Fibroblast of the aortic adventitia (primary cell): ENCODE measurements at regions not wholly inside any gene's neighbourhood (a gene's known extent, or its start where the extent isn't known, plus 50 kb on each side); places are given as distances from the start of the nearest gene placed in this dataset.
"Not testable (repeated sequence)": the region's sequence is repeated elsewhere in the genome, so short reads cannot be mapped to it uniquely, and the experiment has no call there.

ENCODE experiments used
- DNase-seq: peaks from one replicate; pipeline ENCODE4 v3.0.0-alpha.2; 2010; ENCODE audit warnings: low read depth
- H3K4me3 ChIP-seq: 2 replicates; pipeline ENCODE4 v1.5.1; 2011; ENCODE audit warnings: low read depth, mild to moderate bottlenecking, control low read depth, low read length, moderate library complexity
- CTCF ChIP-seq: IDR thresholded peaks from 2 replicates; pipeline ENCODE4 v1.5.1; 2011; ENCODE audit warnings: mild to moderate bottlenecking, low read length, control low read depth, inconsistent platforms; ENCODE audit not compliant: insufficient read depth

GRCh38 chr10:8338177-8338766 lies 283.8 kb downstream of the GATA3 start:
- H3K4me3 ChIP-seq = no peak overlapping the region
- no peak for DNase-seq
- TF ChIP-seq CTCF = no peak

- no peak for DNase-seq
- H3K4me3 ChIP-seq = no peak overlapping the region
- TF ChIP-seq CTCF = no peak
Measured at GRCh38 chr10:8344756-8345155, 290.3 kb downstream of the GATA3 start.

GRCh38 chr10:8346861-8347260 lies 292.4 kb downstream of the GATA3 start:
- no peak overlapping the region for H3K4me3 ChIP-seq
- no peak for DNase-seq
- no peak for TF ChIP-seq CTCF

DNA sequence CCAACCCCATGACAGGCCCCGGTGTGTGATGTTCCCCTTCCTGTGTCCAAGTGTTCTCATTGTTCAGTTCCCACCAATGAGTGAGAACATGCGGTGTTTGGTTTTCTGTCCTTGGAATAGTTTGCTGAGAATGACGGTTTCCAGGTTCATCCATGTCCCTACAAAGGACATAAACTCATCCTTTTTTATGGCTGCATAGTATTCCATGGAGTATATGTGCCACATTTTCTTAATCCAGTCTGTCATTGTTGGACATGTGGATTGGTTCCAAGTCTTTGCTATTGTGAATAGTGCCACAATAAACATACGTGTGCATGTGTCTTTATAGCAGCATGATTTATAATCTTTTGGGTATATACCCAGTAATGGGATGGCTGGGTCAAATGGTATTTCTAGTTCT lies 293.1 kb downstream of the GATA3 start:
- not testable (repeated sequence) for DNase-seq, H3K4me3 ChIP-seq

- TF ChIP-seq CTCF = no peak
- no peak overlapping the region for H3K4me3 ChIP-seq
- DNase-seq = no peak
Measured at GRCh38 chr10:8349610-8350249, 295.2 kb downstream of the GATA3 start.

DNA sequence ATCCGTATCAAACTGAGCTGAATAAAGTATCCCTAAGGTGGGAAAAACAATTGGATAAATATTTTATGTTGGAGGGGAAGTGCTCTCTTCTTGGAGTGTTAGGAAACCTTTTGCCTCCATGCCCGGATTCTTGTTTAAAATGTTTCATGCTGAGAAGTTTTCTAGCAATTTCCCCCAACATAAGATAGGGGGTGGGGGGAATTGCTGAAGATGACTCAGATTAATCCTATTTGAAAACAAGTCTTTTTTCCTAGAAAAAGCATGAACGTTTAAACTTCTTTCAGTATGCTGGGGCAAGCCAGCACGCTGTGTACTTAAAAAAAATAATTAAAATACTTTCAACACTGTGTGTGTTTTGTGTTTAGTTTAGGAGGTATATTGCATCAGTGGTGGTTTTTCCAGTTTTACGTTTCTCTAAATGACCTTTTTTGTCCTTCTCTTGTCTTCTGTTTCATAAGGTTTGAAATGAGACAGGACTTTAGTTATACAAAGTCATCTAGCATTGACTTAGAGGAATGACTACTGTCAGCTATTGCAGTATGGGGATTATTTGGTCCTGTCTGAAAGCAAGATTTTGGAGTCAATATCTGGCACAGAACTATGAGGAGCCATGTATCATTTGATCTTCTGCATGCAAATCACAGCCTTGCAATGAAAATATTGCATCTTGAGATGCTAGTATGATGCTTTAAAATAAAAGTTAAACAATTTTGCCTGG lies 295.9 kb downstream of the GATA3 start:
- no peak overlapping the region for H3K4me3 ChIP-seq
- DNase-seq = peak; percentile 5
- TF ChIP-seq CTCF = no peak
